A673 (cell line): ENCODE measurements at regions not wholly inside any gene's neighbourhood (a gene's known extent, or its start where the extent isn't known, plus 50 kb on each side); places are given as distances from the start of the nearest gene placed in this dataset.

ENCODE experiments used
- BruUV-seq: library from RNA; stranded (reverse); fragments of 400-500 nt; replicated peaks from 2 replicates; lab custom pipeline; 2021; lab: Mats Ljungman, UMichigan
- CTCF ChIA-PET: fragments of 300-600 bp; sonication (Branson Sonifier 250); formaldehyde crosslinking; loops from one replicate; lab custom pipeline; 2022; ENCODE audit warnings: antibody characterized with exemption; lab: Charles Lee
- POLR2A ChIA-PET: fragments of 300-600 bp; sonication (Branson Sonifier 250); formaldehyde crosslinking; loops from one replicate; lab custom pipeline; 2022; ENCODE audit warnings: antibody characterized with exemption; ENCODE audit not compliant: low non-redundant PET; lab: Charles Lee
- DNase-seq: peaks from one replicate; pipeline ENCODE4 v3.0.0-alpha.2; 2015; ENCODE audit warnings: low spot score
- H3K27ac ChIP-seq: fragments of 200-600 bp; sonication (generic); 2 replicates; pipeline ENCODE4 v1.5.1; 2016; ENCODE audit warnings: mixed run types, low read depth, mild to moderate bottlenecking, mixed read lengths, antibody characterized with exemption, low read length; ENCODE audit not compliant: poor library complexity, severe bottlenecking
- H3K27me3 ChIP-seq: fragments of 200-600 bp; sonication (generic); replicated peaks from 2 replicates; pipeline ENCODE4 v1.6.1; 2017; ENCODE audit warnings: mixed run types, low read depth, mild to moderate bottlenecking, mixed read lengths, antibody characterized with exemption, low read length; ENCODE audit not compliant: insufficient read depth, poor library complexity
- H3K36me3 ChIP-seq: fragments of 200-600 bp; sonication (generic); 2 replicates; pipeline ENCODE4 v1.6.1; 2016; ENCODE audit warnings: mixed run types, mild to moderate bottlenecking, mixed read lengths, antibody characterized with exemption, low read length; ENCODE audit not compliant: insufficient read depth, poor library complexity, severe bottlenecking
- H3K4me1 ChIP-seq: fragments of 200-600 bp; sonication (generic); 2 replicates; pipeline ENCODE4 v1.6.1; 2017; ENCODE audit warnings: mixed run types, mild to moderate bottlenecking, mixed read lengths, antibody characterized with exemption, low read length; ENCODE audit not compliant: insufficient read depth, poor library complexity, severe bottlenecking
- H3K4me3 ChIP-seq: fragments of 200-600 bp; sonication (generic); 2 replicates; pipeline ENCODE4 v1.5.1; 2016; ENCODE audit warnings: low read depth, mixed run types, mild to moderate bottlenecking, mixed read lengths, low read length; ENCODE audit not compliant: poor library complexity, severe bottlenecking
- H3K9me3 ChIP-seq: fragments of 200-600 bp; sonication (generic); 2 replicates; pipeline ENCODE4 v1.6.1; 2016; ENCODE audit warnings: mixed run types, low read depth, mild to moderate bottlenecking, mixed read lengths, antibody characterized with exemption, low read length; ENCODE audit not compliant: poor library complexity, severe bottlenecking
- CTCF ChIP-seq: fragments of 300-800, 200-600 bp; sonication (generic); conservative IDR thresholded peaks from 2 replicates; pipeline ENCODE4 v1.5.1; 2017; ENCODE audit warnings: low read depth, mild to moderate bottlenecking, antibody characterized with exemption, low read length, moderate library complexity, mixed read lengths
- EZH2 ChIP-seq: fragments of 200-600 bp; sonication (generic); IDR thresholded peaks from 2 replicates; pipeline ENCODE4 v1.6.1; 2017; ENCODE audit warnings: borderline replicate concordance, low read depth, mild to moderate bottlenecking, mixed read lengths, antibody characterized with exemption, low read length; ENCODE audit not compliant: poor library complexity, severe bottlenecking
- intact Hi-C: fragments of 100-400 bp; cut with micrococcal nuclease; formaldehyde crosslinking; loops from one replicate; pipeline ENCODE4 v1.10.0; 2022; ENCODE audit not compliant: unreplicated experiment

GRCh38 chr13:40471911-40472310, 194.5 kb downstream of the FOXO1 start:
- DNase-seq = no peak
- H3K36me3 ChIP-seq = no peaks in the 10 kb centered on the region
- ChIA-PET CTCF (no interaction called here), POLR2A (no interaction called here)
- BruUV-seq = no TSS peak
- no peaks in the 10 kb centered on the region for H3K9me3 ChIP-seq
- H3K4me1 ChIP-seq = no peaks in the 10 kb centered on the region
- no peak for TF ChIP-seq CTCF
- TF ChIP-seq EZH2 = no peak
- intact Hi-C loops = no loop called here
- no peaks in the 10 kb centered on the region for H3K27me3 ChIP-seq
- H3K27ac ChIP-seq = no peak overlapping the region
- H3K4me3 ChIP-seq = no peak overlapping the region

GRCh38 chr13:40472427-40473220, 193.8 kb downstream of the FOXO1 start:
- H3K4me1 ChIP-seq = no peaks in the 10 kb centered on the region
- H3K27ac ChIP-seq = no peak overlapping the region
- intact Hi-C loops = no loop called here
- TF ChIP-seq CTCF (no peak), EZH2 (no peak)
- BruUV-seq = no TSS peak
- H3K9me3 ChIP-seq = no peaks in the 10 kb centered on the region
- DNase-seq = no peak
- CTCF ChIA-PET = no interaction called here
- H3K27me3 ChIP-seq = no peaks in the 10 kb centered on the region
- H3K4me3 ChIP-seq = no peak overlapping the region
- POLR2A ChIA-PET = no interaction called here
- H3K36me3 ChIP-seq = no peaks in the 10 kb centered on the region

GRCh38 chr13:40475617-40476016, 190.8 kb downstream of the FOXO1 start:
- no peaks in the 10 kb centered on the region for H3K27me3 ChIP-seq
- no peak for TF ChIP-seq CTCF
- no peak for TF ChIP-seq EZH2
- no peaks in the 10 kb centered on the region for H3K36me3 ChIP-seq
- BruUV-seq = no TSS peak
- H3K4me1 ChIP-seq = no peaks in the 10 kb centered on the region
- intact Hi-C loops = no loop called here
- no peak for DNase-seq
- no peaks in the 10 kb centered on the region for H3K9me3 ChIP-seq
- H3K4me3 ChIP-seq = no peak overlapping the region
- POLR2A ChIA-PET = no interaction called here
- CTCF ChIA-PET = no interaction called here
- no peak overlapping the region for H3K27ac ChIP-seq
